ENCODE measurements at regions not wholly inside any gene's neighbourhood (a gene's known extent, or its start where the extent isn't known, plus 50 kb on each side); places are given as distances from the start of the nearest gene placed in this dataset.
"Not testable (repeated sequence)": the region's sequence is repeated elsewhere in the genome, so short reads cannot be mapped to it uniquely, and the experiment has no call there.

- not testable (repeated sequence) for DNase-seq (ENCODE audit: low spot score)
These were observed 54.7 kb downstream of the PROP1 start for GRCh38 chr5:177941386-177941785.

DNA sequence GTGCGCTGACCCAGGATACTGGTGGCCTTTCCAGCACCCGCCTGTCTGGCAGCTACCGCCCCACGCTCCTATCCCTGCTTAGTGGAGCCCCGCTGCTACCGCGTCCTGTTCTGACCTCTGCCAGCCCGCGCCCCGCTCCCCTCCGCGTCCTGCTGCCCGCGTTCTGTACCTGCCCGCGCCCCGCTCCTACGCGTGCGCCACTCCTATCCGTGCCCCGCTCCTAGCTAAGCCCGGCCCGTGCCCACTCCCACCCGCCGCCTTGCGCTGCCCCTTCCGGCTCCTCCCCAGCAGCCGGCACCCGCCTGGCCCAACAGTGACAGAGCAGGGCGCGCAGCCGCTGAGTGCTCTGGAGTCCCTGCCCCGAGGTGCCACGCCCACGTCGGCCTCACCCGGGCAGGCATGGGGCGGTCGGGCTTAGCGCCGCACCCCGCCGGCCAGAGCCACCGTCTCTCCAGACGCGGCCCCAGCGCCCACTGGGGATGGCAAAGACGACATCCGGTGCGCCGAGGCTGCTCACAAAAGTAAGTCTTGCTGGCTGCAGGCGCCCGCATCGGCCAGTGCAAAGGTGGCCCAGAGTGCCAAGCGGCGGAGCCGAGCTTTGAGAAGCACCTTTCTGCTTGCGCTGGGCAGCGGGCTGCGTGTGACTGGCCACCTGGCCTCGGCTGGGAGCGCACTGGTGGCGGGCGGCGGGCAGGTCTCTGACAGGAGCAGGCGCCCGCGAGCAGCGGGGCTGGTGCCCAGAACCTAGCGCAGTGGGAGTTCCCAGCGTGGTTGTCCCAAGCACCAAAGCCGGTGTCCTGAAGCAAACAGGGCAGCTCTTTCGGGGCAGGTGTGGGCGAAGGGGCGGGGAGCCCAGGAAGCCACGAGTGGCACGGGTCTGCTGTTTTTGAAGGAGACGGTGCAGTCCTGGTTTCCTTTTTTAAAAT, 56.5 kb downstream of the PROP1 start:
- peak; percentile 46 for DNase-seq (ENCODE audit: low spot score)

GRCh38 chr5:177938767-177939166, 57.3 kb downstream of the PROP1 start:
- not testable (repeated sequence) for DNase-seq (ENCODE audit: low spot score)

DNA sequence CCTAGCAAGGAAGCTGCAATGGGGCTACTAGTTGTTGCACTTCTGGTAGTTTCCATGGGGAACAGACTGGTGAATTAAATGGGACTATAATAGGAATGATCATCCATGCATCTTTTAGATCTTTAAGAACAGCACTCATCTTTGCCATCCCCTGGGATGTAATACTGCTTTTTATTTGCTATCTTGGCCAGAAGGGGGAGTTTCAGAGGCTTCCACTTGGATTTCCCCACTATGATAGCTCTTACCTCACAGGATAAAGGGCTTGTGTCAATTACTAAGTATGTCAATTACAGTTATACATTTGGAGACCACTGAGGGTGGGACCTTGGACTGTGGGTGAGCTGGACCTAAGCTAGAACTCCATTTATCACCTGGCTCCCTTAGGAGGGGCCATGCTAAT, 61.8 kb downstream of the PROP1 start:
- DNase-seq (ENCODE audit: low spot score), result not testable (repeated sequence)

GRCh38 chr5:177930269-177931022, 65.6 kb downstream of the PROP1 start:
- not testable (repeated sequence) for DNase-seq (ENCODE audit: low spot score)

DNA sequence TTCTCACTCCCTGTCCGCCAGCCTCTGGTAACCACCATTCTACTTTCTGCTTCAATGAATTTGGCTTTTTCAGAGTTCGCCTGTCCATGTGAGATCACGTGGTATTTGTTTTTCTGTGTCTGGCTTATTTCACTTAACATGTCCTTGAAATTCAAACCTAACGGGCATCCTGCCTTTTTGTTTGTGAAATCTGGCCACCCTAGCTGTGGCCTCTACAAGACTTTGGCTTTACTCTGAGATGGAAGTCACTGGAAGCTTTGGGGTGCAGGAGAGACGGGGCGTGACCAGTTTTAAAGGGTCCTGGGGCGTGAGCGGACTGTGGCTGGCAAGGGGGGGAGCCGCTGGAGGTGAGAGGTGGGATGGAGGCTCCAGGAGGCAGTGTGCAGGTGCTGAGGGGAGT, 66.4 kb downstream of the PROP1 start:
- not testable (repeated sequence) for DNase-seq (ENCODE audit: low spot score)

- not testable (repeated sequence) for DNase-seq (ENCODE audit: low spot score)
These were observed 68.5 kb downstream of the PROP1 start for GRCh38 chr5:177927500-177927899.

DNA sequence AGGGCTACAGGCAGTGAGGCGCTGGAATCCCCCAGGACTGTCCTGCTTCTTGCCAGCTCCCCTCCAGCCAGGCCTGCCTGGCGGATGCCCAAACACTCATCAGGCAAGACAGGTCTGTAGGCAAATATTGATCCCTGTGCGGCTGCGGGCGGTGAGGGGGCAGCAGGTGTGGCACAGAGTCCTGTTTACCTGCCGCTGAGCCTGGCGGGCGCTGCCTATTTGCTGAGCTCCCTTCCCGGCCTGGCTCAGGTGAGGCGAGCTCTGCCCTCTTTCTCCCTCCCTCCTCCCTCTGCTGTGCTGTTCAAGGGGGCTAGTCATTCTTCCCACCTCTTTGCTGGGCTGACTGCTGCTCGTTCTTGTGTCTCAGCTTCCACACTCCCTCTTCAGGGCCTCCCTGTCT, 71.5 kb downstream of the PROP1 start:
- not testable (repeated sequence) for DNase-seq (ENCODE audit: low spot score)

- DNase-seq (ENCODE audit: low spot score), result not testable (repeated sequence)
These were observed 72.2 kb downstream of the PROP1 start for GRCh38 chr5:177923837-177924236.

- not testable (repeated sequence) for DNase-seq (ENCODE audit: low spot score)
These were observed 72.9 kb downstream of the PROP1 start for GRCh38 chr5:177923189-177923588.

DNA sequence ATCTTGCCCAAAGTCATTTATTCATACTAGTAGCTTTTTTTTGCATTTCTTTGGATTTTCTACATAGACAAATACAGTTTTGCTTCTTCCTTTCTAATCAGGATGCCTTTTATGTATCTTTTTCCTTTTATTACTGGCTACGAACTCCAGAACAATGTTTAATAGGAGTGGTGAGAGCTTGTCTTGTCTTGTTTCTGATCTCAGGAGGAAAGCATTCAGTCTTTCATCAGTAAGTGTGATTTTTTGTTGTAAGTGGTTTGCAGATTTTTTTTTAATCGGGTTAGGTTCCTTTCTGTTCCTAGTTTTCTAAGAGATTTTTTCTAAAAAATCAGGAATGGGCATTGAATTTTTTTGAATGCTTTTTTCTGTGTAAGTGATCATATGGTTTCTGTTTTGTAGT, 86.8 kb downstream of the PROP1 start:
- not testable (repeated sequence) for DNase-seq (ENCODE audit: low spot score)

DNA sequence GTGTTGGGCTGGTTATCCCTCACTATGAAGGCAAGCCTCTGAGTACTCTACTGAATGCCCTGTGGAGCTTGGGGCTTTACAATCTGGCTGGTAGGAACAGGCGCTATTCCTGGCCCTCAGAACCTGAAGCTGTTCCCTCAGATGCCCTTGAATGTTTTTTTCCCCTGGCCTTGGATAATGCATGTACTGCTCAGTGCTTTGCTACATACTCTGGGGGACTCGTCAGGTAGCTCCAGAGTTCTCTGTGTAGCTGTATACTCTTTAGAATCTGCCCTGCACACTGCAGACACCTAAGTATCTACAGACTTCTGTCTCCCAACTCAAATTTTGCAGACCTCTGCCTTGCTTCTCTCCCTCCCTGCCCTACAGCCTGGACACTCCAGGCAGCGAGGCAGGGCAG, 93.2 kb downstream of the PROP1 start:
- DNase-seq (ENCODE audit: low spot score), result not testable (repeated sequence)

DNA sequence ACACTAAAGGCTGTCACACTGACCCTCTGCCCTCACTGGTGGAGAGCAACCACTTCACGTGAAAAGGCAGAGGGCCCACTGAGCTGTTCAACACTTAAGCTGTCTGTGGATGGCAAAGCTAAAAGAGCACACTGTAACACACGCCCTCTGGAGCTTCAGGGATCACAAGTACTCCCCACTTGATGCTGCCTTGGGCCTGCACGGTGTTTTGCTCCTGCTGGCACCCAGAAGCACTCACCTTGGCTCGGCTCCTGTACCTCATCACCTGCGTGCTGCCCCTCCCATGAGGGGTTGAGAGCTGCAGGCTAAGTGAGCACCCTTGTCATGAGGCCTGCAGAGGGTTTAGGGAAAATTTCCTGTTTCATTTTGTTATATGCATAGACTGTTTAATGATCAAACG, 96.0 kb downstream of the PROP1 start:
- DNase-seq (ENCODE audit: low spot score), result not testable (repeated sequence)

DNA sequence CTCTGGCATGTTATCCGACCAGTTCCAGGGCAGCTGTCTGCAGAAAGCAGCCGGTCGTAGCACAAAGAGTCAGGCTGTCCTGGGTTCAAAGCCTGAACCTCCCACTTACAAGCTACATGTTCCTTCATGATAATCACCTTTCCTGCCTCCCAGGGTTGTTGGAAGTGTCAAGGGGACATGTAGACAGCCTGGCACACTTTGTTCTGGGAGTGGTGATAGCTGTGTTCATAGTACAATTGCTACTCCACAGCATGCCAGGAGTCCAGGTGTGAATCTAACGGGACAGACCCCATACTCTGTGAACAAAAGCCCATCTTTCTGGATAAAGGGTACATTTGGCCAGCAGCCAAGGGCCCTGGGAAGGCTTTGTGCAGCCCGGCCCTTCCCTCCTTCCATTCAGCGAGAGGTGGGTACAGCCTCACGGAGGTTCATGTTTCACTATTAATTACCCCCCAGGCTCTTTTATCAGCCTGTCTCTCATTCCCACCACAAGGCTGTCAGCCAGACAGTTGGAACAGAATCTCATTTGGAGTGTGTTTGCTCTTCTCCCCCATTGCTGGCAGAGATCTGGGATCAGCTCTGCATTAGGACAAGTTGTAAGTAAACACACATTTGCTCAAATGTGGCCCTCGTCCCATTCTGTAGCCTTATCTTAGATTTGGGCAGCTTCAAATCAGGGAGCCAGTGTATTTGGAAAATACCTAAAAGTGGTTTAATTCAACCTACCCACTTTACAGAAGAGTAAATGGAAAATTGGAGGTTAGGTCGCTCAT, 101.2 kb downstream of the PROP1 start:
- DNase-seq (ENCODE audit: low spot score), result not testable (repeated sequence)

DNA sequence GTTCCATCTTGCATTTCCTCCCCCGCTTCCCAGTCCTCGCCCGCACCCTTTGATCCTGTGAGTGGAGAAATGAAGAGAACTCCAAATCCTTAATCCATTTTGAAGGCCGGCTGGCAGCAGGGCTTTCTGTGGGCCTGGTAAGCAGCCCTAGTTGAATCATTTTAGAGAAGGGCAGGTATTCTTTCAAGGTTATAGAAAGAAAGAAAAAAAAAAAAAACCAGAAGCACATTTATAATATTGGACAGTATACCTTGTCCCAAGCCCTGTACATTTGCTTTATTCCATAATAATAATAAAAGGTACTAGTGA, 103.7 kb downstream of the PROP1 start:
- DNase-seq (ENCODE audit: low spot score), result not testable (repeated sequence)

DNA sequence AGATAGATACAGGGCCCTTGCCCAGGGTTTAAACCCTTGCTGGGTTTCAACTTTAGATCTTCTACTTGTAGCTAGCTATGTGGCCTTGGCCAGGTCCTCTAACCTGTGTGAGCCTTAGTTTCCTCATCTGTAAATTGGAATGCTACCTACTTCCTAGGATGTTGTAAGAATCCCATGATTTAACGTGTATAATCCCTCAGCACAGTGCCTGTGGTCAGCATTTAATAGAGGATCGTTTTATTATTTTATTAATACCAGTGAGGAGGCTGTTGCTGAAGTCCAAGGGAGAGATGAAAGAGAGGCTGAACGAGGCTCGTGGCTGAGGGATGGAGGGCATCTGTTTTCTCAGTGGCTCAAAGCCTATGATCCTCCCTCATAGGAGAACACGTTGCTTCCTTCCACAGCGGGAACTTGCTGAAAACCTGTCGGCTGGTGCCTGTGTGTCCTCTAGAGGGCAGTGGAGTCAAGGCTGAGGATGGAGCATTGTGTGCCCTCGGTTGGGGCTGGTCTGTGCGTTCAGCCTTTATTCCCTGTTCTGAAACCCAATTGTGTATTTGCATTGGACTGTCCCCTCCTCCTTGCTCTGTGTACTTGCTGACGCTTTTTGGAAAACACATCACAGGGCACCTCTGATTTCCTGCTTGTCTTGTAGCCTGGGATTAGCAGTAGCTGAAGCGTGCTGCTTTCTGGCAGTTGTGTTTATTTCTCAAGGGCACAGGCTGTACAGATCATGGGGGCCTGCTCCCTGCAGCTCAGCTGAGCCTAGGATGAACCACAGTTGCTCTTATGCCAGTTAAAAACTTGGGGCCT, 104.3 kb downstream of the PROP1 start:
- not testable (repeated sequence) for DNase-seq (ENCODE audit: low spot score)

DNA sequence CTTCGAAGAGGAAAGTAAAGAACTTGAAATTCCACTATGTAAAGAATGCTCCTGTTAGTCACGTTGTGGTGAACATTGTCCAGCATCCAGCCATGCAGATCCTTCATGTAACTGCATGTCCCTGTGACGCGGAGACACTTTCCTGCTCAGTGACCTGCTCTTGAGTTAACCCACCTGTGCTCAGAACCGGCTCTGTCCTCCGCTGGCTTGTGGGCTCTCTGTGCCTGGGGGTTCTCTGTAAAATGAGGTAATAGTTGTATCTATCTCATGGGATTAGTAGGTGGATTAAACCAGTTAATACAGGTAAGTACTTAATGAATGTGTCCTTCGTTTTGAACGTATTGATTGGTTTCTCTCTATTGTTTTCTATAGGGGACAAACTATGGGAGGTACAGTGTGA, 100.6 kb upstream of the FAM153A start:
- DNase-seq (ENCODE audit: low spot score), result not testable (repeated sequence)

GRCh38 chr5:177875900-177876238, 93.2 kb upstream of the FAM153A start:
- not testable (repeated sequence) for DNase-seq (ENCODE audit: low spot score)

- DNase-seq (ENCODE audit: low spot score), result not testable (repeated sequence)
These were observed 92.6 kb upstream of the FAM153A start for GRCh38 chr5:177875013-177875899.

GRCh38 chr5:177863822-177864446, 81.2 kb upstream of the FAM153A start:
- DNase-seq (ENCODE audit: low spot score), result not testable (repeated sequence)

Measured in H4 (cell line).